ENCODE measurements at regions not wholly inside any gene's neighbourhood (a gene's known extent, or its start where the extent isn't known, plus 50 kb on each side); places are given as distances from the start of the nearest gene placed in this dataset.

- TF ChIP-seq CTCF (IDR thresholded peaks at IDR 0.05; ENCODE audit: borderline replicate concordance, extremely low read depth, low read length, poor library complexity, severe bottlenecking) (no peak), EZH2 (IDR thresholded peaks at IDR 0.05; ENCODE audit: borderline replicate concordance, low read depth, low read length, severe bottlenecking) (no peak)
These were observed 167.0 kb downstream of the BCL11A start for GRCh38 chr2:60386436-60386835.
